ENCODE measurements at regions not wholly inside any gene's neighbourhood (a gene's known extent, or its start where the extent isn't known, plus 50 kb on each side); places are given as distances from the start of the nearest gene placed in this dataset.

DNA sequence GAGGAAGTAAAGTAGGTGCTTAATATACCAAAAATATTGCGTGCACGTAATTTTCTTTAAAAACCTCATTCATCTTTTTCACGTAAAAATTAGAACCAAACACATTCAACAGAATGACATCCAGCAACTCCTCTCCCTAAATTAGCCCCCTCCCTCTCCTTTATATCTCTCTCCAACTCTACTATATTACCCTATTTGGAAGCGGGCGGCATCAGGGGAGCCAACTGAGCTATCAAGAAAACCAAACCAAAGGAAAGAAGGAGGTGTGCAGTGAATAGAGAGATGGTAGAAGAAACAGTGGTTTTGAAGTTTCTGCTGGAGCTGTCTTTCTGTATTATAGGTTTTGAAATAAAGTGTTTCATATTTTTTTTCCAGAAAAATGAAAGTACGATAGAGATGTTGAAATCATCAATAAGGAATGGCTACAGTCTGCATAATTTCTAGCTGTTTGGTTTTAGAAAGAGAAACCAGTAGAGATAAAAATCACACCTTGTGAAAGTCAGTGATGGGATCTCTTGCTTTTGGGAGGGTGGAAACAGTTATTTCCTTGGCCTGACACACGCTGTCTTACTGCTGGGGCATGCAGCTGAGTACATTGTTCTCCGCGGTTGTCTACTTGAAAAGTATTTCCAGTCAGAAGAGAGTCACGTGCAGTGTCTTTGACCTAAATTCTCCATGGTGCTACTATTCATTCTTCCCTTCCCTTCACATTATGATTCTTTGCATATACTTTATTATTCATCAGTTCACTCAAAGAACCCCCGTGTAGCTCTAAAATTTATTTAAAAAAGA is 94.1 kb upstream of the WDR17 start:
- TF ChIP-seq, protein P1, sequence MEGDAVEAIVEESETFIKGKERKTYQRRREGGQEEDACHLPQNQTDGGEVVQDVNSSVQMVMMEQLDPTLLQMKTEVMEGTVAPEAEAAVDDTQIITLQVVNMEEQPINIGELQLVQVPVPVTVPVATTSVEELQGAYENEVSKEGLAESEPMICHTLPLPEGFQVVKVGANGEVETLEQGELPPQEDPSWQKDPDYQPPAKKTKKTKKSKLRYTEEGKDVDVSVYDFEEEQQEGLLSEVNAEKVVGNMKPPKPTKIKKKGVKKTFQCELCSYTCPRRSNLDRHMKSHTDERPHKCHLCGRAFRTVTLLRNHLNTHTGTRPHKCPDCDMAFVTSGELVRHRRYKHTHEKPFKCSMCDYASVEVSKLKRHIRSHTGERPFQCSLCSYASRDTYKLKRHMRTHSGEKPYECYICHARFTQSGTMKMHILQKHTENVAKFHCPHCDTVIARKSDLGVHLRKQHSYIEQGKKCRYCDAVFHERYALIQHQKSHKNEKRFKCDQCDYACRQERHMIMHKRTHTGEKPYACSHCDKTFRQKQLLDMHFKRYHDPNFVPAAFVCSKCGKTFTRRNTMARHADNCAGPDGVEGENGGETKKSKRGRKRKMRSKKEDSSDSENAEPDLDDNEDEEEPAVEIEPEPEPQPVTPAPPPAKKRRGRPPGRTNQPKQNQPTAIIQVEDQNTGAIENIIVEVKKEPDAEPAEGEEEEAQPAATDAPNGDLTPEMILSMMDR (IDR thresholded peaks at IDR 0.05) = no peak
- no peak for TF ChIP-seq POLR2A (IDR thresholded peaks at IDR 0.05)

All from uterus (tissue), 2 donors.